HG03064 (cell line): ENCODE measurements at regions not wholly inside any gene's neighbourhood (a gene's known extent, or its start where the extent isn't known, plus 50 kb on each side); places are given as distances from the start of the nearest gene placed in this dataset.
"Not testable (repeated sequence)": the region's sequence is repeated elsewhere in the genome, so short reads cannot be mapped to it uniquely, and the experiment has no call there.

Source experiments
- ATAC-seq: cut with Tn5 transposase; IDR thresholded peaks from one replicate; pipeline ENCODE4 v1.9.1; 2021; ENCODE audit warnings: low read depth; ENCODE audit not compliant: unreplicated experiment

- ATAC-seq, result no peak
Observed at GRCh38 chr16:86349338-86349900, 160.9 kb upstream of the FOXF1 start.

DNA sequence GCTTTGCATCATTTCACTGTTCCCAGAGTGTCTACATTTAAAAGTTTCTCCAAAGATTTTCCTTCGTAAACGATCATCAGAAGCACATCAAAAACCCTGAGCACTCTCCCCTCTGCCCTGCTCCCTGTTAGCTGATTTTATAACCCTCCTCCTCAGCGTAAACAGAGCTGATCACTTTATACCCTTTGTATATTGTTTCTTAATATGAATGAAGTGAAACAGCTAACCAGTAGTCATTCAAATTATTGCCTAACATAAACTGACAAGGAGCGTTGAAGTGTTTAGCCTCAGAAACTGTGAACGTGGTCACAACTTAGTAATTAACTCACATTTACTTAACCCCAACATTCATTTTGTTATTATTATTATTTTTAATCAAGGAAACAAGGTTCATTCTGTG, 160.0 kb upstream of the FOXF1 start:
- ATAC-seq, result no peak

GRCh38 chr16:86351041-86351784, 159.1 kb upstream of the FOXF1 start:
- ATAC-seq, result no peak

DNA sequence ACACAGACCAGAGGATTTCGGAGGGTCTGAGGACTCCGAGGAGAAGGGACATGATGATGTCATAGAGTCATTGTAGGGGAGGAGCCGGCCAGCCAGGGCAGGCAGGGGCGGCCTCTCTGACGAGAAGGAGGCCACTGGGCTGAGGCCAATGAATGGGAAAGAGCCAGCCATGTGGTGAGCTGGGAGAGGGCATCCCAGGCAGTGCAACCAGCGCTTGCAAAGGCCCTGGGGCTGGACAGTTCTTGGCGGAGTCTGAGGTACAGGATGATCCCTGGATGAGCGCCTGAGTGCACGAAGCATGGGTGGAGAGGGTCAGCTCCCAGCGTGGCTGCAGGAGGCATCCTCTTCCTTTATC, 158.6 kb upstream of the FOXF1 start:
- not testable (repeated sequence) for ATAC-seq

DNA sequence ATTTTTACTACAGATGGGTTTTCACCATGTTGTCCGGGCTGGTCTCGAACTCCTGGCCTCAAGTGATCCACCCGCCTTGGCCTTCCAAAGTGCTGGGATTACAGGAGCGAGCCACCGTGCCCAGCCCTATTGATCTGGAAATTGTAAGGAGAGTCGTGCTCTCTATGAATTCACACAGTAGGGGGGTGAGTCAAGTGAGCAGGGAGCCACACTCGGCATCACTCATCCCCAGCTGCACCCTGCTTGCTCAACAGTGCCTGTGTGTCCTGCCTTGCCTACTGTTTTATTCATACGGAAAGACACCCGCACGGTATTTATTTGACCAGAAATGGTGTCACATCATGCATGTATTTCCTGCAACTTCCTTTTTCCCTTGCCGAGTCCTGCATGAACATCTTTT, 157.2 kb upstream of the FOXF1 start:
- no peak for ATAC-seq

GRCh38 chr16:86353948-86354347, 156.4 kb upstream of the FOXF1 start:
- no peak for ATAC-seq

GRCh38 chr16:86354641-86355513, 155.4 kb upstream of the FOXF1 start:
- ATAC-seq, result no peak

GRCh38 chr16:86355531-86355930, 154.8 kb upstream of the FOXF1 start:
- ATAC-seq, result no peak

GRCh38 chr16:86355951-86356350, 154.4 kb upstream of the FOXF1 start:
- ATAC-seq, result no peak

GRCh38 chr16:86356804-86357203, 153.5 kb upstream of the FOXF1 start:
- ATAC-seq, result no peak

DNA sequence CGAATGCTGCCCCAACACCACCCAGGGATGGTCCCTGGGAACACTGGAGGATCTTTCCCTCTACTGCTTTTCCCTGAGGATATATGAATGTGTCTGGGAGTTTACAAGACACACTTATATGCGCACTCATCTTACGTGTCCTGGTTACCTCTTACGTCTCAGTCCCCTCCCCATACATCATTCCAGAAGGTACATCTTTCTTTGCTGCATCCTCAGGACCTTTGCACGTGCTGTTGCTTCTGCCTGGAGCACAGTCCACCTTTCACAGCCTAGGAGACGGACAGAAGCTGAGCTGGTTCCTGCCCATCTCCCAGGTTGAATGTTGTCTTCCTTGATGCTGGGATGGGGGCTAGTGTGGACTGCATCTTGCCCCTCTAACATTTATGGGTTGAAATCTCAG, 153.0 kb upstream of the FOXF1 start:
- ATAC-seq, result no peak

DNA sequence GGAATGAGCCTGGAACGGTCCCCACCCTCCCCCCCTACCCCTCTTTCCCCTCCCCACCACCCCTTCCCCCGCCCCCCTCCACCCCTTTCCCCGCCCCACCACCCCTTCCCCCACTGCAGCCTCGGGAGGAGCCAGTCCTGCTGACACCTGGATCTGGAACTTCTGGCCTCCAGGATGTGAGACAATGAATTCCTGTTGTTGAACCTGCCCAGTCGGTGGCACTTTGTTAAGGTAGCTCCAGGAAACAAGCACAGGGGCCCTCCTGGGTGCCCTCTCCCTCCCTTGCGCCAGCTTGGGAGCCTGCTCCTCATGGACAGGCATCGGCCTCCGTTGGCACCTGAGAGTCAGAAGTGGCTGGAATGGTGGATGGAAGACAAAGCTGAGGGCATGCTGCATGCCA, 152.4 kb upstream of the FOXF1 start:
- ATAC-seq, result no peak

- ATAC-seq, result no peak
Observed at GRCh38 chr16:86359571-86359970, 150.8 kb upstream of the FOXF1 start.

DNA sequence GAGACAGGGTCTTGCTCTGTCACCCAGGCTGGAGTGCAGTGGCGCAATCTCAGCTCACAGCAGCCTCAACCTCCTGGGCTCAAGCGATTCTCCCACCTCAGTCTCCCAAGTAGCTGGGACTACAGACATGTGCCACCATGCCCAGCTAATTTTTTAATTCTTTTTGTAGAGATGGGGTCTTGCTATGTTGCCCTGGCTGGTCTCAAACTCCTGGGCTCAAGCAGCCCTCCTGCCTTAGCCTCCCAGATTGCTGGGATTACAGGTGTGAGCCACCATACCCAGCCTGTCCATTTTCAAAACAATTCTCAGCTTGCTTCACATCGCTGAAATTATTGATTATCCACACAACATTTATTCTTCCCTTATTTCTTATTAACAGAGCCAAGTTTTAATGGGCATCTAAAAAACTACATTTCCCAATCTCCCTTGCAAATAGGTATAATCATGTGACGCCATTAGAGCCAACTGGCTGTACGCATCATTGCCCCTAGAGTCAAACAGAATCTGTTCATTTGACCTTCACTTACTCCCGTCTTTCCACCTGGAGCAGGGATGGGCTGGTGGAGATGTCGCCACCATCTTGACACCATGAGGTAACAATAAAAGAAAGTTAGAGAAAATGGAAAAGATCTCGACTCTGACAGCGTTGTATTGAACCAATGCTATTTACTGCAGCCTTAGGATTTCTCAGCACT, 148.0 kb upstream of the FOXF1 start:
- ATAC-seq, result no peak

DNA sequence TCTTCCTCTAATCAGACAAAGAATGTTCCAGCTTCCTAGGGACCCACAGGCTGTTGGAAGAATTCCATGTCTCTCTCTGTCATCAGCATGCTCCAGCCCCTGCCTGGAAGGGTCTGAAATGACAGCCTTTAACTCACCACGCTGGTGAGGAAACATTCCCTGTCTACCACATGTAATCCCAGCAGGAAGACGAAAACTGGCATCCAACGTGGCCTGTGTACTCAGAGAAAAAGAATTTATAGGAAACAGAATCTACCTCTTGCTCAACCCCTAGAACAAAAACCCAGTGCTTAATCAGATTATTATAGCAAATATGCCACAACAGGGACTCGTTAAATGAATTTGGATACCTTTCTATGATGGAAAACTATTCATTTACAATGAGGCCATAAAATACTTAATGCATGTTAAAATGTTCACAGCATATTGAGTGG, 147.3 kb upstream of the FOXF1 start:
- no peak for ATAC-seq

DNA sequence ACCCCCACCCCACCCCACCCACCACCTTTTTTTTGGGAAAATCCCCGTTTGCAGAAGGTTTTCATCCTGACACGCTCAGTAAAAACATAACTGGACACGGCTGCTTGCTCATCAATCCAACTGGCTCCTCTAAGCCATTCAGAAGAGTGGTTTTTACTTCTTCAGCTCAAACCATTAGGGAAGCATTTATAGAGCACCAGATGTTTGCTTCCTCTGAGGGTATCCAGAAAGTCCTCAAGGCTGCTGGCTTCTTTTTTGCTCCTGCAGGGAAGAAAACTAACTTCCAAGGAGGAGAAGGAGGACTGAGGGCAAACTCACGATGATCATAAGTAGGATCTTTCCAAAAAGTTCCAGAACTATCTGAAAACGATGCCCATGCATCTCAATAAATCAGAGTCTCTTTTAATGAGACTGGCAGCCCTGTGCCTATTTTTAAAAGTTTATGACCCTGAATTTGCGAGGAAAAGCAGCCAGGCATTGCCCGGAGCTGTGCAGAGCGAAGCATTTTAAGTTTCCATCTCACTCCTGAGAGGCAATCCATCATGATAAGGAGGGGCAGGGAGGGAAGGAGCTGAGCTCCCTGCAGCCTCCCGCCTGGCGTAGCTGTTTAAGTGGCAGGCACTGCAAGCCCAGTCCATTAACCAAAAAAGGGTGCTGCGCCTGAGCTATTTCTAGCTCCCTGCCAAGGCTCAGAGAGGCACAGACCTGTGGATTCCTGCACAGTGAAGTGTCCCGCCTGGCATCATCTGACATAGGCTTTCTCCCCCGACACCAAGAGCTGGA, 146.3 kb upstream of the FOXF1 start:
- no peak for ATAC-seq

DNA sequence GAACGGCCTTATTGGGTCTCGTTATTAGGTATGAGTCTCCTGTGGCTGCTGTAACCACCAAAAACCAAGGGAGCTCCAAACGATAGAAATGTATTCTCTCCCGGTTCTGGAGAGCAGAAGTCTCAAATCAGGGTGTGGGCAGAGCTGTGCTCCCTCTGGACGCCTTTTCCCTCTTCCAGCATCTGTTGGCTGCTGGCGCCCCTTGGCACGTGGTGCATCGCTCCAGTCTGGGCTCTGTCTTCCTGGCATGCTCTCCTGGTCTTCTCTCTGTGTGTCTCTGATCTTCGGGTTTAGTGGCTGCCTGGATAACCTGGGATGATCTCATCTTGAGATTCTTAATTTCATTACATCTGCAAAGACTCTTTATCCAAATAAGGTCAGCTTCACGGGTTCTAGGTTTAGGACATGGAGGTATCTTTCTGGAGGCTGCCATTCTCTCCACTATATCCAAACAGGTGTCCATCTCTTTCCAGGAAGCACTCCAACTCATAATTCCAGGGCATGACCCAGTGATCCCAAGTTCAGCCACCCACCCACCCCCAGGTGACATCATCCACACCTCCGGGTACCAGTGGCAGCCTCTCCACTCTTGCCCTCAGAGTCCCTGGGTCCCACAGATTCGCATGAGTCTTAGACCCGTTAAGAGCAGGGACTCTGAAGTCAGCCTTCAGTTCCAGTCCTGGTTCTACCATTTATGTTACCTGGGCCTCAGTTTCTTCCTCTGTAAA, 145.5 kb upstream of the FOXF1 start:
- ATAC-seq, result no peak

DNA sequence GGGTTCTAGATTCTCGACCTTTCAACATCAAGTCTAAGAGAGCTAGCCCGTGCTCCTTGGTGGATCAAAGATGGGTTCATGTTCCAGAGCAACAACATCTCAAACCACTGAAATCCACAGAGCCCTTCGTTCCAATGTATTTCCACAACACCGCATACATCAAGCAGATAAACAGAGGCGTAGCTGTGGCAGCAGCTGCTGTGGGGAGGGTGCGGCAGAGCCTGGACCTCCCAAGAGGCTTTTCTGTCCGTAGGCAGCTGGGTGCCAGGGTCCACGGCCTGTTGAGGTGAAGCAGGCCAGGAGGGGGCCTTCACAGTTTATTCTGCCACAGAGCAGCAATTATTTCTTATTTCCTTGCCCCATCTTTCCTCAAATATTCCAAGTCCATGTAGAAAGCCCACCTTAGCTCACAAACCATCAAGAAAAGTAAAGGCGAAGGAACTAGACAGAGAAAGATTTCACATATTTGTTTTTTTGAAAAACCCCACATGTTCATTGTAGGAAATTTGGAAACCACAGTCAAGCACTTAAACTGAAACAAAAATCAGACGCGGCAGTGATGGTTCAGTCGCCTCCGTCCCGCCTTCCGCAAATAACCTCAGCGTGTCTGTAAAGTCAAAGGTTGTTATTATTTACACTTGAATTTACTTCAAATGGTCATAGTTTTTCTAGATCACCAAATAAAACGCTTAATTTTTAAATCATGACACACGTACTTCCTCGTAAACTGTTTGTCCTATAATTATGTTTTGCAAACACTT, 144.6 kb upstream of the FOXF1 start:
- ATAC-seq, result no peak

GRCh38 chr16:86366481-86366880, 143.8 kb upstream of the FOXF1 start:
- ATAC-seq, result no peak
